NCI-H2227 treated with DMSO at 0.1 percent for 48 hours (cell line): ENCODE measurements at regions not wholly inside any gene's neighbourhood (a gene's known extent, or its start where the extent isn't known, plus 50 kb on each side); places are given as distances from the start of the nearest gene placed in this dataset.

Source experiments
- DNase-seq: peaks from one replicate; lab custom pipeline; 2025; lab: John Stamatoyannopoulos, UW

DNA sequence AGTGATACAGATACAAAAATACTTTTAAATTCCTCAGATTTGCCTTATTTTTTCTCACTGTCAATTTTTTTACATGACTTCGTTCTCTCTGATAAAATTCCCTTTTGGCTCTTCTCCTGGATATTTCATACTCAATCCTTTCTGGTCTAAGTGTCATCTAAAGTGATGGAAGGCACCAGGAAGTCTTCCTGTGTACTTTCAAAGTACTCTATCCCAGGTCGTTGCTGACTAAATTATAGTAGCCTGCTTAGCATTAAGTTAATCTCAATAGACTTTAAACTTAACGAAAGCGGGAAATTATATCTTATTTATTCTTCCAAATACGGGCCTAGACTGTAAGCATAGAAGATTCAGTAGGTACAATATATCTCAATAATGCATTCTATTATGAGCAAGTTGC is 67.8 kb downstream of the CASP12 start:
- no peak for DNase-seq

GRCh38 chr11:104830080-104830479 is 68.2 kb downstream of the CASP12 start:
- DNase-seq = no peak

- DNase-seq = no peak
Observed at GRCh38 chr11:104826772-104827171, 71.5 kb downstream of the CASP12 start.

- no peak for DNase-seq
Observed at GRCh38 chr11:104823657-104824056, 74.6 kb downstream of the CASP12 start.

DNA sequence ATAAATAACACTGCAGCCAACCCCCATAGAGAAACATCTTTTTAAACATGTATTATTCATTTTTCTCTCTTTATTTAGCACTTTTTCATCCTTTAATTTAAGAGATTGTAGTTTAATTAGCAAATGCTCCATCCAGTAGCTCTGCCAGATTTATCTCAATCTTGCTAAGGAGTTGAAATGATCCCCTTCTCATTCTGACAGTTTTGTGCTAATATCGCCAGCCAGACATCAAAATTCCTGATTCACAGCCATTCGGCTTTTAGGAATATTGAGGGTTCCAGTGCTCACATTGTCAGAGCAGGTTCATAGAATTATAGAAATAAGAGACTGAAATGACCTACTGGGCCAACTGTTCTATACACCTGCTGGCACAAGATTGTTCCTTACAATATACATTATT is 77.8 kb downstream of the CASP12 start:
- no peak for DNase-seq

DNA sequence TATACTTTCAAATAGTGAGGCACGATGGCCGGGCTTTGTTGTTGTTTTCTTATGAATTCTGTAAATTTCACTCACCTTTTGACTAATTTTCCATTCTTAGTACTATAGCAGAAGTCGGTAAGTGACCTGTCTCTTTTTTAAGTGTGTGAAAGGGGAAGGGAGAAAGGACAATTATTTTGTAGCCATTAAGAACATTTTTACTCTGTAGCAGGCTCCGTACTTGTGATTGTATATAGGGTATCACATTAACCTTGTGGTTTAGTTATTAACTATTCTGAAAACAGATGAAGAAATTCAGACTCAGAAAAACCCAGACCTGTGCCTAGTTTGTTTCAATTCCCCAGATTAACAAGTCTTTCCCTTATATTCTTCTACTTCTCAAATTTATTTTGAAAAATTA is 78.7 kb downstream of the CASP12 start:
- DNase-seq = no peak

GRCh38 chr11:104819107-104819506 is 79.2 kb downstream of the CASP12 start:
- no peak for DNase-seq

- no peak for DNase-seq
Observed at GRCh38 chr11:104817973-104818372, 80.3 kb downstream of the CASP12 start.

DNA sequence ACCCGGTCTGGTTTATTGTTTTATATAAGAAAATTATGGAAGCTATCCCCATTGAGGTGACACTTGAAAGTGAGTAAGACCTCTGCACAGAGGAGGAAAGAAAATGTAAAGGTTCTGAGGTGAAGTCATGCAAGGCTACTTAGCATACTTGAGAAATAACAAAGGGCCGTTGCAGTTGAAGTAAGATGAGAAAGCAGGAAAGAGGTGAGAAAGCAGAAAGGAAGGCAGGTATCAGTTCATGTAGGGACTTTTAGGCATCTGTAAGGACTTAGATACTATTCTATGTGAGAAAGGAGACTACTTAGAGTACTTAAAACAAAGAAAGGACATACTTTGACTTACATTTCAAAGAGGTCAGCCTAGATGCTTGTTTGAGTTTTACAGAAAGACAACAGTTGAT is 84.7 kb downstream of the CASP12 start:
- no peak for DNase-seq

GRCh38 chr11:104812103-104812788 is 86.0 kb downstream of the CASP12 start:
- no peak for DNase-seq

GRCh38 chr11:104803776-104804175 is 94.5 kb downstream of the CASP12 start:
- no peak for DNase-seq

DNA sequence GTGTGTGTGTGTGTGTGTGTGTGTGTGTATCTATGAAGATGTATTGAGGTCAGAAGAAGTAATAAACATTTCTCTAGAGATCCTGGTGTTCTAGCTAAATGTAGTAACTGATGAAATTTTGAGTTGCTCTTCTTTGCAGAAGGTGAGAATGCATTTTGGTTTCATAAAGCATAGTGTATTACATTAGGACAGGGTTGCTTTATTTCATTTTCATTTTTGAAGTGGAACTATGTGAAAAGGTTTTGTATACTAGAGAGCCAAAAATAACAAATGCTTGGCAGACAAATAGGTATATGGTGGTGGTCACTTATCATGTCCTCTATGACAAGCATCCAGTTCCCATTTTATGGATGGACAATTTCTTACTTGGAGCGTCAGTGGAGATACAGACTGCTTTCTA is 99.0 kb downstream of the CASP12 start:
- DNase-seq = no peak

DNA sequence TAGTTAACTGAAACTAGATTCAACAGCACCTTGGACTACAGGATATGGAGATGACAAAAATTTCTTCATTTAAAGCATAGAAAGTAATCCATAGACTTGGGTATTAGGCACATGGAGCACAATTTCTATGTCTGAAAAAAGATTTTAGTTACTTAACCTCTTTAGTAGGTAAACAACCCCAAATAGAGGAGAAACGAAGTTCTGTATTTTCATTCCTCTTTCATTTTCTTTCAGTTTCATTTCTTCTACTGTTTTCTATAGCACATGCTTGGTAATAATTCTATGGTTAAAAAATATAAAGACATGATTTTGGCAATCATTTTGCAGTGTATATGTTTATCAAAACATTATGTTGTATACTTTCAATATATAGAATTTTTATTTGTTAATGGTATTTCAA is 99.5 kb downstream of the CASP12 start:
- no peak for DNase-seq

DNA sequence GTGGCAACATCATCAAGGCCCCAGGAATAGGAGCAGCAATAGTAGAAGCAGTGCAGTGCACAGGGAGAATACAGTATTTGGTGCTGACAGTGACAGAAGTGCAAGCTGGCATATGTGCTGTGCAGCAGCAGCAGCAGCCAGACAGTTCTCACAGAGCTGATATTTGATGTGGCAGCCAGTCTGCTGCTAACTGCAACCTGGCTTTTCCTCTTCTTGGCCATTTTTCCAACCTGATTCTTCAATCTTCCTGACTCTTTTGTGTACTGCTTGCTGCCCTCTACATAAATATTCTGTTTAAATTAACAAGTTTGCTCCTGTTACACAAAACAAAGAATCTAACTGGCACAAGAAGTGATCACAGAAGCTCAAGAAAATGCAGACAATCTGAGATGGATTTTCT is 102.0 kb downstream of the CASP12 start:
- DNase-seq = no peak

DNA sequence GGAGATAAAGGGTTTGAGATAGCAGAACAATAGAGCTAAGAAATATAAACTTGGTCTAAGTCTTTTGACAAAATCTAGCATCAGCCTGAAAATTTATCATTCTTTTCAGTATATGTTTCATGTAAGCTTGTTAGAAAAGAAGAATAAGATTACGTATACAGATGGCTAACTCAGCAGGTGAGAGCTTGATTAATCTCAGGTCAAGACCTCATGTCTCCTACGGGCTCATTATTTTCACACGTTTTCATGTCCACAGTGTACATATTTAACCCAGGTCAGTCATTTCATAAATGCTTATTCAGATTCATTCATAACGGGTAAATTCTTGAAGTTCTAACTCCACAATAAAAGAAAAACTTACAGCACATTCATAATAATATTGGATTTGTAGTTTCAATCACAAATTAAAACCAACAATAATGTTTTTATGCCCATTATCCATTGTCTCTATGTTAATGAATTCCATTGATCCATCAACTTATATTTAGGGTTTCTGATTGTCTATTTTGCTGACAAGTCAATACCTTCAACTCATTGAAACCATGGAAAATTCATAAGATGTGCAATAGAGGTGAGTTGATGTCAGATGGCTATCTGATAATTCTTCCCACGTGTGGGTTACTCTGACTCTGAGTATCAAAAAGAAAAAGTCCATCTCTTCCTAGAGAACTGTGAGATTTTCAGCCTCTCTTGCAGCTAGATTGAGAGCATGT is 102.6 kb downstream of the CASP12 start:
- DNase-seq = no peak

DNA sequence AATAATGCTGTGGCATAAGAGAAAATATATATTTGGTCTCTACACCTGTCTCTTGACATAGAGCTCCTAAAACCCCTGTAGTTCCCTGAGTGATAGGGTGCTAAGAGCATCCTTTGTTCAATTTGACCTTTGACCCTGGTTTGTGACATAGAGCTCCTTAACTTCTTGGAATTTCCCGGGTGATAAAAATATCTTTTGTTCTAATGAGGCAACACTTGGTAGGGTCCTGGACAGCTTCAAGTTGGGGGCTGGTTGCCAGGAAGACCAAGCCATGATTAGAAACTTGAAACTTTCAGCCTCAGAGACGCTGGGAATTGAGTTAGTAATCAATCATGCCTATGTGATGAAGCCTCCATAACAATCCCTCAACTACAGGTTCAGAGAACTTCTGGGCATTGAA is 105.4 kb downstream of the CASP12 start:
- DNase-seq = no peak

DNA sequence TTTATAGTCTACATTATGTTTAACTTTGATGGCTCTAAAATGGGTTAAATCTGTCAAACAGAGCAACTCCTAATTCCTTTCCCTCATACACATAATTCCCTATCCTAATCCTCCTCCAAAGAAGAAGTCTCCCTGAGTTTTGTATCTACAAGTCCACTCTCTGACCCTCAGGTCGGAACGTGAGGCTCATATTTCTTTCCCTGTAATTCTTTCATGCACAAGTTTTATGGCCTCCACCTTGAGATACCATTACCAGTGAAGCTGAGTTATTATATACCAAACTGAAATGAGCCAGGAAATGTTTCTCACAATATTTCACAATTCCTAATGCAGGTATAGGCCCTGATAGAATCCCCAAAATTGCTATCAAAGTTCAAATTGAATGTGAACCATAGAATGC is 106.4 kb downstream of the CASP12 start:
- no peak for DNase-seq

GRCh38 chr11:104784684-104785460 is 113.4 kb downstream of the CASP12 start:
- no peak for DNase-seq

DNA sequence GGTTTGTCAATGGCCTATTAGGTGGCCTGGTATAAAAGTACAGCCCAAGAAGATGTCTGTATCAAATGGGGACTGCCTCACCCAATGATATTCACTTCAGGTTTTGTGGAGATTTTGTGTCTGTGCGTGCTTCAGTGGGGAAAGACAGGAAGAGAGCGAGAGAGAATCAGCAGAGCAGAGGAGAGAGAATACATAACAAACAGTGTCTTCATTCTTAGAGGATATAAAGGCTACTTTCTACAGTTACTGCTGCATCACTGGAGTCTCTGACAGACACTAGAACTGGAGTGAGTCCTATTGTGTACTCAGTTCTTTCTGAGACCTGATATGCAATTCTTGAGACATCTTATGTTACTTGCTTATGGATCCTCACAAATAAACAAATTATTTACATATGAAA is 115.0 kb downstream of the CASP12 start:
- no peak for DNase-seq

DNA sequence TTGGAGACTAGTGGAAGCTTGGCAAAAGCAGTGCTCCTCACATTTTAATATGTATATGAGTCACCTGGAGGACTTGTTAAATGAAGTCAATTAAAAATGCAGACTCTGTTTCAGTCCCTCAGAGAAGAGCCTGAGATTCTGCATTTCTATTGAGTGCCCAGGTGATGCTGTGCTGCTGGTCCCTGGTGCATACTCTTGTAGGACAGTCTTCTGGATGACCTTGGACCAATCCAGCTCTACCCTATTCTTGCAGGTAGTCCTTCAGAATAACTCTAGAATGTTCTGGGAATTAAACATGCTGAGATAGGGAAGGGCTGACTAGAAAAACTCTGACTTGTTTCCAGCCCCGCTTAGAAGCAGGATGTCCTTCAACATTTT is 115.9 kb downstream of the CASP12 start:
- DNase-seq = no peak

GRCh38 chr11:104781719-104782376 is 116.4 kb downstream of the CASP12 start:
- no peak for DNase-seq

DNA sequence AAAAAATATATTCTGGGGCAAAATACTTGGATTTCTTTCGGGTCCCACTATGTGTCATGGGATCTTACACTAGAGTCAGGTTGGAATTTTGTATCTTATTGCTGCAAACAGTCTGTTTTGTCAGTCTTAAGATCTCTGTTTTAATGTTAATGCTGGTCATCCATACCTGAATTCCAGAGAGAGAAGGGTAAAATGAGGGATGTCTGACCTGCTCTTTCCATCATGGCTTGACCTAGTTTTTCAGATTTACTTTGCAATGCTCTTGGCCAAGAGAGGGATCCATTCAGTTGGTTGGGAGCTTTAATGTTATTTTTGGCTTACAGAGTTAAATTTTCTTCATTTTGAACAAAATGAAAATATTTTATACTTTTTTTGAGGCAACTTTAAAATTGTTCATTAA is 117.2 kb downstream of the CASP12 start:
- no peak for DNase-seq
